ENCODE measurements at regions not wholly inside any gene's neighbourhood (a gene's known extent, or its start where the extent isn't known, plus 50 kb on each side); places are given as distances from the start of the nearest gene placed in this dataset.

DNA sequence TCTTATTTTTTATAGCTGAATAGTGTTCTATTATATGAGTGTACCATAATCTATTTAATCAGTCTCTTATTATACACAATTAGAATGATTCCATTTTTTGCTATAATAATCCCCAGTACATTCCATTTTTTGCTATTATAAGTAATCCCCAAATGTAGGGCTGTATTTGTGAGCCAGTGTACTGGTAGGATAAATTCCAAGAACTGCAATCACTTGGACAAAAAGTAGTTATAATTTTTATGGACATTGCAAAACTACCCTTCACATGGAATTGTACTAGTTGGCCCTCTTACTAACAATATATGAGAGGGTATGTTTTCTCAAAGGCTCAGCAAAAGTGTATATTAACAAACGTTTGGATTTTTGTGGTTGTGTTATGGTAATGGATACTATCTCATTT is 481.7 kb upstream of the CLINT1 start:
- DNase-seq = no peak

GRCh38 chr5:158326256-158326655 is 467.3 kb upstream of the CLINT1 start:
- no peak for DNase-seq

DNA sequence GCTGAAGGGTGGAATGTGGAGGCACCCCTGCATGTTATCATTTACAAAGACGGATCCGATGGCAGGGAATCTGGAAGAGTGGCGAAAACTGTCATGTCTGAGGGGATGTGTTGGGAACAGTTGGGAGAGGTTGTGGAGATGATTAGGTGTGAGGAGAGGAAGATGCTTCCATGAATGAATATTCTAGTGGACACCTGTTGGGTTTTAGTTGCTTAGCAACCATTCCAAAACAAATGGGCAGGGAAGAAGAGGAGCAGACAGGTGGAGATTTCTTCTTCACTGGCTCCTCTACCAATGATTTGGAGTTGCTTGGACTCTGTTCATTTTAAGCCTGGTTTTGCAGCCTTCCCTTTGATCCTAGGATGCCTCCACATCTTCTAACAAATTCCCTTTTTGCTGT is 465.3 kb upstream of the CLINT1 start:
- no peak for DNase-seq

DNA sequence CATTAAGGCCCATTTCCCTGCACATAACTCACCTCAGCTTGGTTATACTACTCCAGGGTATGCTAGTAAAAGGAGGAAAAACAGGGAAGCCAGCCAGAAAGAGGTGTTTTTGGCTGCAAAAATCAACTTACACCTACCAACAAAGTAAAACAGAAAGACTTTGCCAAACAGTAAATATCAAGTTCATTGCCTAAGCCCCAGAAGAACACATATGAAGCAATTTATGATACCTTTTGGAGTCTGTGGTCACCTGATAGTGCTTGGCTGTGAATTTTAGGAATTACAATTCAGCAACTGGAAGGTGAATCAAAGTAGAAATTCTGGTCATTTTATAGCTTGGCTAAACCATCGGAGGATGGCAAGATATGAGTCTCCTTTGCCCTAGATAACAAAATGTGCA is 463.7 kb upstream of the CLINT1 start:
- no peak for DNase-seq

DNA sequence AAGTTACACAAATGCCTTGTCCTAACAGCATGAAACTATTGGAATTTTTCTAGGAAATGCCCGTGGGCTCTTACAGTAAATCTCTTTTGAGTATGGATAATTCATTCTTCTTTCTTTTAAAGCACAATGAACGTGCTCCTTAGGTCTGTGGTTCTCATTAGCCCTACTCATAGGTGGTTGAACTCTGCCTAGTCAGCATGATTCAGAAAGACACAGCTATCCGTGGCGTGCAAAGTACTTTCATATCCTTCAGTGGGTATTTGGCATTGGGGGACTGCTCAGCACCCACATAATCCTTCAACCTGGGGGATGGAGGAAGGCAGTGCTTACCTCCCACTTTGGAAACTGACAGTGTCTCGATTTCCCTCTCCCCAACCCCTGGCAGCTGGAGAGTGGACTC is 462.0 kb upstream of the CLINT1 start:
- no peak for DNase-seq

DNA sequence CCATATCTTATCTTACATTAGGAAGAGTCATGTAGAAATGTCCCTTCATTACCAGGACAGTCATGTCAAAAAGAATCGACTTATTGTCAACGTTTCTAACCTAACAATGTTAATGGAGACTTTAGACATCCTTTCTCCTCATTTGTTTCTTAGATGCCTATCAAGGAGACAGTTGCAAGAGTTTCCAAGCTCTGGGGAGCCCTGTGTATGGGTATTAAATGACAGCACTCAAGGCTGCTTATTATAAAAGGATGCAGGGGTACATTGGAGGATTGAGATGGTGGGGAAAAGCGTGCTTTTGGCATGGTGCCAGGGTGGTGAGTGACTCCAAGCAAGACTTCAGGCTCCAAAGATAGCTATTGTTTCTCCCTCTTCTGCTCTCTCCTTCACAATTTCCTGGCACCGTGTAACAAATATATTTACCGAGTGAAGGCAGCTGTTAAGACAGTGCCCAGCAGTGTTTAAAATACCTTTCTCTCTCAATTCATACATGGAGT is 461.3 kb upstream of the CLINT1 start:
- no peak for DNase-seq

DNA sequence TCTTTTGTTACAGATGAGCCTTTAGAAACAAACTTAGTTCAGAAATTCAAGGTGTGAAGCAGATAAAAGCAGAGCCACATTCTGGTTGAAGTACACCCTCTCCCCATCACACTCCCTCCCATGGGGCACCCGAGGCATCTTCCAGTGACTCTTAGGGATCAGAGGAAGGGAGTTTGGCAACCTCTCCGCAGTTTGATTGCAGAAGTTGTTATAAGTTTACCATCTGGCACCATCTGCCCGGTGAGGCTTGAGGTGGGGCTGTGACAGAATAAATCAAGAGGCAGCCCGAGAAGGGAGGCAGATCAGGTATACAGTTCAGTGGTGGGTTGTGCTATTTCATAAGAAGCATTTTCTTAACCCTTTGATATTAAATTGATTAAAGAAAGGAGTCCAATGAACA is 458.6 kb upstream of the CLINT1 start:
- DNase-seq = no peak

- no peak for DNase-seq
Measured at GRCh38 chr5:158313733-158314464, 455.0 kb upstream of the CLINT1 start.

GRCh38 chr5:158313027-158313732 is 454.2 kb upstream of the CLINT1 start:
- DNase-seq = no peak

DNA sequence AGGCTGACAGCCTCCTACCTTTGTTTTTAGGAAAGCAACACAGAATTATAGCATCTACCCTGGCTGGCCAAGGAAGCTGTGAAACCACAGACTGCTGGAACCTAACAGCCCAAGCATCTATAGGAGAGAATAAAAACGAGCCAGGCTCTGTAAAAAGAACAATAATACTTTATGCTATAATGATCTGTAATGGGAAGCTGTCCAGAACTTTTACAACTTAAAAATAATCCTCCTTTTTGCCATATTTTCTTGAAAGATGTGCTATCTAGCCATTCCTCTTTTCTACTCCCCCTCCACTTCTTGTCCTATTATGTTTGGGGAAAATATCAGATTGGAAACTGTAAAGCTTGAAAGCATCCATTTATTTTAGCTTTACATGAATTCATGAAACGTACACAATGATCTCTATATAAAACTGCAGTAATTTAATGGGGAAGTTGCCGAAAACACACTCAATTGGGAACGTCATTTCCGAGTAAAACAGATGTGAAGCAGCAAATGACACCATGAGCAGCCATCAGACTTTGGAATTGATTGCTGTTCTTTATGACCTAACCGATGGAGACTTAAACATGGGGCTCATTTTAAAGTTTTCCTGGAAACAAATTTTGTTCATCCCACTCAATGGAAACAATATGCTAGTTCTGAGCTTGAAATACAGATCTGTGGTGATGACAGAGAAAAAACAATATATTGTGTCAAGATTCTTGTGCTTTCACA is 450.3 kb upstream of the CLINT1 start:
- no peak for DNase-seq

DNA sequence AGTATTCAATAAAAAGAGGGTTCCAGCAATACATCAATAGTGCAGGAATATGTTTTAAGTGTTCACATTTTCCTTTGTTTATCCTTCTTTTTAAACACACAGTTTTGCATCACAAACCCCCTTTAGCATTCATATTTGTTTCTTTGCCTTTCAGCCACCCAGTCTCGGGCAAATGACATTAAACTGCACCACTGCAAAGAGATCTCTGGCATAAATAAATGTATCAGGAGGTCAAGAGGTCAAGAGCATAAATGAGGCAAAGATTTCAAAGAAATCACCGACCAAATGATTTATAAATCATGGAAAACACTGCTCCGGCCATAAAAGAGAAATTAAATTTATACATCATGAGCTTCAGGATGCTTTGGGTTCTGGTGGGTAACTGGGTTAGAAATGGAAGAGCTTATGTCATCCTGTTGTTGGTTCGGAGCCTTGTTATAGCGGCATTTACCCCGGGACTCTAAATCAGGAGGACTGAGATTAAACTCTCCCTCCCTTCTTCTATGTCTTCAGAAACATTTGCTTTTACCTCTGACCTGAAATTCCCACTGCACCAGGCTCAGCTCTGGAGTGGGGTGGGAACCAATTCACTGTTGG is 449.6 kb upstream of the CLINT1 start:
- no peak for DNase-seq

DNA sequence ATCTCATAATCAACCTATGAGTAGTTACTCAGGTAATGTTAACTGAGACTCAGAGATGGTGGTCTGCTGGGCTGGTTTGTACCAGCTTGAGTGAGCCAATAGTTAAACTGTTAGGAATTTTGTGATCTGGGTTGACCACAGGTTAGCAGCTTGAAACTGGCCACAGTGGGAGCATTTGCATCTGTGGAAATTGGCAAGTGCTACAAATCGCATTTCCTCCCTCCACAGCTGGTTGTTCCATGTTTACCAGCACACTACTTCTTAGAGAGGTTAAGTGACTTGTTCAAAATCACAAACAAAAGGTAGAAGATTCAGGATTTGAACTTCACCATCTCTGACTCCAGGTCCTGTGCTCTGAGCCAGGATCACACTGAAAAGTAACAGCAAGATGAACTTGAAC is 446.9 kb upstream of the CLINT1 start:
- no peak for DNase-seq

- no peak for DNase-seq
Measured at GRCh38 chr5:158304607-158305006, 445.7 kb upstream of the CLINT1 start.

DNA sequence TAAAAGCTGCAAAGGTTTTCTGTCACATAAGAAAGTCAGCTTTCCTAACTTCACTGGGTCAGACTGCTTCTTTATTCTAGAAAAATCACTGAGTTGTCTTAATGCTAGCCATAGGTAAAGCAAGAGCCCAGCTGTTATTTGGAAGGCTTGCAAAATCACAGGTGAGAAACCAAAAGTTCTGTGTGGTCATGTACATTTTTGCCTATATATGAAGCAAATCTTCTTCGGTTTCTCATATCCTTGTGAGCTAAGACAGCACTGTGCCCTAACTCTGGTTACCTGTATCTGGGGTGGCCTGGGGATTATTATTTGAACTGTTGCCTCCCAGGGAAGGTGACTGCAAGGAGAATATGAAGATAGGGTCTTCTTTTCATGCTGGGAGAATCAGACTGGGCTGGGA is 444.9 kb upstream of the CLINT1 start:
- DNase-seq = no peak

- DNase-seq = no peak
Measured at GRCh38 chr5:158303275-158303674, 444.3 kb upstream of the CLINT1 start.

DNA sequence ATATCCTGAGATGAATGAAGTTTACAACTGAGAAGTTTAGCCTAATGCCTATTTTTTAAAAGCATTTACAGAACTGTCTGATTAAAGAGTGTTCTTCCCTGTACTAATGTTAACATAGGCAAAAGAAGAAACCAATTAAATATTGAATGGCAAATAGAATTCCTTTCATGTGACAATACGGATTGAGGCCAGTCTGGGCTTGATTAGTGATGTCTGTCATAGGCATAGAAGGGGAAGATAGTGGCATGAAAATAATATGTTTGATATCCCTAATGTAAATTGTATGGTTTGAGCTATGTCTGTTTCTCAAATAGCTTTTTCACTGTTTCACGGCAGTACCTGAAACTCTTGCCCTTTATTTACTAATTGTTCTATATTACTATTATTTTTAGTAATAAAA is 443.1 kb upstream of the CLINT1 start:
- DNase-seq = no peak

DNA sequence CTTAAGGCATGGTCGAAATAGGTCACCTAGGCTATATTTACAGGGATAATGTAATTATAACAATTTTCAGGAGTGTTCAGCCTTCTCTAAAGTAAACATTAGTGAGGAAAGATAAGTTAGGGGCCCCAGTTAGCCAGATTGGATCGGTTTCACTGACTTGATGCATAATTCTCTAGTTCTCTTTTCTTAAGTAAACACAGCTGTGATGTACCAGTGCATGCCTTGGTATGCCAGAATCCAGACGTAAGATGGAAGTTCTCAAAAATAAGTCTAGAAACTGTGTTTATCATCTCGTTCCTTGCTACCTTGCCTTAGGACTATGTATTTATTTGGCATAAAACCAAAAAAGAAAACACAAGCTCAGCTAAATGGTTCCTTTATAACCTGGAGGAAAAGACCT is 442.2 kb upstream of the CLINT1 start:
- DNase-seq = no peak

- DNase-seq = no peak
Measured at GRCh38 chr5:158300256-158300655, 441.3 kb upstream of the CLINT1 start.

DNA sequence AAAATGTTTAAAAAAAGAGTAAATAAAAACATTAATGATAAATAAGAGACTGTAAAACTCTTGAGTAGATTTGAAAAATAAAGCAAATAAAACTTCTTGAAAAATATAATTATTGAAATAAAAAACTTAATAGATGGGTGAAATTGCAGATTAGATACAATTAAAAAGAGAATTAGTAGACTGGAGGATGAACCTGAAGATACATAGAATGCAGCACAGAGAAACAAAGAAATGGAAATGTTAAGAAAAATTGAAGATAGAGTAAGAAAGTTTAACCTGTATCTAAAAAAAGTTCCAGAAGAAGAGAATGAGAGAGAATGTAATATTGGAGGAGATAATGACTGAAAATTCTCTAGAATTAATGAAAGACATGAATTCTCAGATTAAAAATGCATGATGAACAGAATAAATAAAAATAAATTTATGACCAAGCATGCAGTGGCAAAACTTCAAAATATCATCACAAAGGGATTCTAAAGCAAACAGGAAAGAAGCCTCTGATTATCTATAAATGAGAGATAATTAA is 438.1 kb upstream of the CLINT1 start:
- DNase-seq = no peak

DNA sequence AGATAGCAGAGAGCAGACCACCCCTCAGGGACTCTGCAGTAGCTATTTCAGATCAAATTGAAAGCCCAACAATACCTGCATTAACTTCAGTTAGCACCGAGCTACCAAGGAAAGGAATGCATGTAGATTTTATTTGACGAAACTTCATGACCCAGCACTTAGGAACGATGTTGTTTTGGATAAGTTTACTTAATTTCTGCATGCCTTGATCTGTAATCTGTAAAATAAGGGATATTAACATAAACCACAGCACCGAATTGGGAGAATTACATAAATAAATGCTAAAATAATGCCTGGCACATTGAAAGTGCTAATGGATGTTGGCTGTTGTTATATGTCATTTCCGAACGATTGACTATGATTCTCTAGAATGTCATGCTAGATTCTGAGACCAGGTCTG is 435.8 kb upstream of the CLINT1 start:
- DNase-seq = no peak

- no peak for DNase-seq
Measured at GRCh38 chr5:158292981-158293380, 434.0 kb upstream of the CLINT1 start.

DNA sequence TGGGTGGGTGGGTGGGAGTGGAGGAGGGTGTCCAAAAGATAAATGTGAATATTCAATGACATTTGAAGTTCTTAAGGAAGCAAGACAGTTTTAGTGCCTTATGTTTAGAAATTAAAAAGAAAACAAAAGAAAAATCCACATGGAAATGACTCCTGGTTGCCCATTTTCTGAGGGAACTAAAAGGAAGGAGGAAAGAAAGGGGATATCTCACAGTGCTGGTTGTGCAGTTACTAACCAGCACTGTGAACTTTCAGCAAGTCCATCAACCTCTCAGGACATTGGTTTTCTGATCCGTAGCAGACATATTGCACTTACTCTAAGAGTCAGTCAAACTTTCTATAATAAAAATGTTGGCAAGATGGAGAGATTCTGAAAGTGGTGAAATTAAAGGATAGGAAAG is 431.0 kb upstream of the CLINT1 start:
- DNase-seq = no peak

GRCh38 chr5:158288272-158288657 is 429.3 kb upstream of the CLINT1 start:
- DNase-seq = no peak

All from activated naive CD4-positive, alpha-beta T cell (primary cell).